ENCODE measurements at regions not wholly inside any gene's neighbourhood (a gene's known extent, or its start where the extent isn't known, plus 50 kb on each side); places are given as distances from the start of the nearest gene placed in this dataset.

GRCh38 chr2:128731994-128732650, 413.5 kb upstream of the HS6ST1 start:
- no peak overlapping the region for H3K4me3 ChIP-seq (ENCODE audit: severe bottlenecking)
- H3K4me1 ChIP-seq (ENCODE audit: insufficient read depth, poor library complexity, severe bottlenecking): peaks cover 18% of the 10 kb centered on the region
- TF ChIP-seq CTCF (IDR thresholded peaks at IDR 0.05; ENCODE audit: poor library complexity, severe bottlenecking): no peak
- peak overlapping the region; percentile 30 for H3K27ac ChIP-seq (ENCODE audit: poor library complexity, severe bottlenecking)
- ATAC-seq (ENCODE audit: low read depth): no peak
- peaks cover 6% of the 10 kb centered on the region for H3K9me3 ChIP-seq (ENCODE audit: severe bottlenecking)
- H3K36me3 ChIP-seq (ENCODE audit: low read depth): no peaks in the 10 kb centered on the region
- H3K27me3 ChIP-seq (ENCODE audit: insufficient read depth, poor library complexity, severe bottlenecking): no peaks in the 10 kb centered on the region
- DNase-seq (ENCODE audit: low spot score): no peak

GRCh38 chr2:128732976-128733431, 414.3 kb upstream of the HS6ST1 start:
- Histone ChIP-seq H3K27me3 (ENCODE audit: insufficient read depth, poor library complexity, severe bottlenecking) (no peaks in the 10 kb centered on the region), H3K36me3 (ENCODE audit: low read depth) (no peaks in the 10 kb centered on the region), H3K4me3 (ENCODE audit: severe bottlenecking) (no peak overlapping the region), H3K27ac (ENCODE audit: poor library complexity, severe bottlenecking) (peak overlapping the region; percentile 30), H3K9me3 (ENCODE audit: severe bottlenecking) (peaks cover 6% of the 10 kb centered on the region), H3K4me1 (ENCODE audit: insufficient read depth, poor library complexity, severe bottlenecking) (peaks cover 12% of the 10 kb centered on the region)
- DNase-seq (ENCODE audit: low spot score) (no peak), ATAC-seq (ENCODE audit: low read depth) (peak; percentile 79)
- TF ChIP-seq CTCF (IDR thresholded peaks at IDR 0.05; ENCODE audit: poor library complexity, severe bottlenecking): no peak

GRCh38 chr2:128733450-128733849, 414.8 kb upstream of the HS6ST1 start:
- H3K27me3 ChIP-seq (ENCODE audit: insufficient read depth, poor library complexity, severe bottlenecking): no peaks in the 10 kb centered on the region
- H3K4me3 ChIP-seq (ENCODE audit: severe bottlenecking): no peak overlapping the region
- DNase-seq (ENCODE audit: low spot score) (no peak), ATAC-seq (ENCODE audit: low read depth) (peak; percentile 9; the same call in 1 of the 3 replicates)
- peaks cover 6% of the 10 kb centered on the region for H3K9me3 ChIP-seq (ENCODE audit: severe bottlenecking)
- no peak for TF ChIP-seq CTCF (IDR thresholded peaks at IDR 0.05; ENCODE audit: poor library complexity, severe bottlenecking)
- peak overlapping the region; percentile 30 for H3K27ac ChIP-seq (ENCODE audit: poor library complexity, severe bottlenecking)
- H3K36me3 ChIP-seq (ENCODE audit: low read depth): no peaks in the 10 kb centered on the region
- peaks cover 10% of the 10 kb centered on the region for H3K4me1 ChIP-seq (ENCODE audit: insufficient read depth, poor library complexity, severe bottlenecking)

- Histone ChIP-seq H3K9me3 (ENCODE audit: severe bottlenecking) (no peaks in the 10 kb centered on the region), H3K4me1 (ENCODE audit: insufficient read depth, poor library complexity, severe bottlenecking) (peaks cover 10% of the 10 kb centered on the region), H3K27ac (ENCODE audit: poor library complexity, severe bottlenecking) (no peak overlapping the region), H3K36me3 (ENCODE audit: low read depth) (no peaks in the 10 kb centered on the region), H3K4me3 (ENCODE audit: severe bottlenecking) (no peak overlapping the region), H3K27me3 (ENCODE audit: insufficient read depth, poor library complexity, severe bottlenecking) (no peaks in the 10 kb centered on the region)
- ATAC-seq (ENCODE audit: low read depth): no peak; the same call in 2 of the 3 replicates
- no peak for TF ChIP-seq CTCF (IDR thresholded peaks at IDR 0.05; ENCODE audit: poor library complexity, severe bottlenecking)
- no peak for DNase-seq (ENCODE audit: low spot score)
These were observed 416.0 kb upstream of the HS6ST1 start for GRCh38 chr2:128734521-128735295.
